ENCODE measurements at regions not wholly inside any gene's neighbourhood (a gene's known extent, or its start where the extent isn't known, plus 50 kb on each side); places are given as distances from the start of the nearest gene placed in this dataset.
A peak's percentile ranks its signal among the peaks of the same experiment; 100 is the strongest.

DNA sequence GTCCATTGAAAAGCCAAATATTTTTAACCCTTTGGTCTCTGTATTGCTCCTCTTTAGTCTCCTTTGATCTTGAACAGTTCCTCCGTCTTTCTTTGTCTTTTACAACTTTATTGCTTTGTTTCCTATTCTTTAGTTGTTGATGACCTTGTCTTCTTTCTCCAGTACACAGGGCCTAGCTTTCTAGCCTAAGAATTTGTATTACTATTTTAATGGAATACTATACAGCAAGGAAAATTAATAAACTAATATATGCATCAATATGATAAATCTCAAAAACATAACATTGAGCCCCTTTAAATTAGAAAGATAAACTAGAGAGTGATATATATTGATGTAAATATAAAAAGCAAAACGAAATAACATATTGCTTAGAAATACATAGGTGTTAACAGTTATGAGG, 88.7 kb downstream of the NR1D2 start:
- no peak for DNase-seq (ENCODE audit: low read depth)

DNA sequence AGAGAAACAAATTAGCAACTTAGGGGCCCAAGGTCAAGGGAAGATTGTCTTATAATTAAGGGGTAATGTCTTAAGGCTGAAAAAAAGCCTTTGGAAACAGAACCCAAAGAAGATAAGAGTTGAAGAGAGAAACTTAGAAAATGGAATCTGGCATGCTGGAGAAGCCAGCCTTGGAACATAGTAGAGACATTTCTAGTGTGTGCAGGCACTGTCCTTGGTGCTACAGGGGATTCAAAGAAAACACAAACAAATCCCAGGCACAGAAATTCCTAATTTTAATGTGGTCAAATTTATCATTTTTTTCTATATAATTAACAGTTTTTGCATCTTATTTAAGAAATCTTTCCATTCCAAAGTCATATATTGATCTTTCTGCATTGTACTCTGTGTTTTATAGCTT, 89.4 kb downstream of the NR1D2 start:
- no peak for DNase-seq (ENCODE audit: low read depth)

DNA sequence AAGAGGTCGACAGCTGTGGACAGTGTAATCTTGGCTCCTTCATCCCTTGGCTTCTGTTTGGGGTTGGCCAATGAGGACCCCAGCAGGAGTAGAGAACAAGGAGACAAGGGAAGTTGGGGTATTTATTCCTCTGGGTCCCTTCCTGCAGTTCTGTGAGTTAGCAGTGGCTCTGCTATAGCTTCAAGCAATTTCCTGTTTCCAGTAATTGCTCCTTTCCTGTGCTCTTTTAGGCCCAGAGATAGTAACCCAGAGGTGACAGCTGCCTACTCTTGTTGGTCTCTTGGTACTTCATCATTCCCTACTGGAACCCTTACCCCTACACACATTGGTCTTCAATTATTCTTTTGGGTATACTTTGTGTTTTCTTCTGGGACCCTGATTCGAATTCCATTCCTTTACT, 92.9 kb downstream of the NR1D2 start:
- DNase-seq (ENCODE audit: low read depth) = no peak

DNA sequence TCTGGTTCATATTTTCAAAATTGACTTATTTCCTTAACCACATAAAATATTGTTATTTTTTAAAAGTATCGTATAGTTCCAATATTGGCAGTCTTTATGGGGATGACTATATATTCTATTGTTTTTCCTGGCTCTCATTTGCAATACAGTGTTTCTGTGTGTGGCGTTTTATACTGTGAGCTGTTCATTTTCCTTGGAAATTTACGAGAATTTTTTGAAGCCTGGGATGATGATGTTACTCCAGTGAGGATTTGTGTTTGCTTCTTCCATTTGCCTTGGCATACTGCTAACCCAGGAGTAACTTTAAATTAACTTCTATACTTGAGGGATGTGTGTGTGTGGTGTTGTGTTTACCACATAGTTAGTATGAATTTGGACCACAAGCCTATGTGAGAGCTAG, 95.2 kb downstream of the NR1D2 start:
- no peak for DNase-seq (ENCODE audit: low read depth)

DNA sequence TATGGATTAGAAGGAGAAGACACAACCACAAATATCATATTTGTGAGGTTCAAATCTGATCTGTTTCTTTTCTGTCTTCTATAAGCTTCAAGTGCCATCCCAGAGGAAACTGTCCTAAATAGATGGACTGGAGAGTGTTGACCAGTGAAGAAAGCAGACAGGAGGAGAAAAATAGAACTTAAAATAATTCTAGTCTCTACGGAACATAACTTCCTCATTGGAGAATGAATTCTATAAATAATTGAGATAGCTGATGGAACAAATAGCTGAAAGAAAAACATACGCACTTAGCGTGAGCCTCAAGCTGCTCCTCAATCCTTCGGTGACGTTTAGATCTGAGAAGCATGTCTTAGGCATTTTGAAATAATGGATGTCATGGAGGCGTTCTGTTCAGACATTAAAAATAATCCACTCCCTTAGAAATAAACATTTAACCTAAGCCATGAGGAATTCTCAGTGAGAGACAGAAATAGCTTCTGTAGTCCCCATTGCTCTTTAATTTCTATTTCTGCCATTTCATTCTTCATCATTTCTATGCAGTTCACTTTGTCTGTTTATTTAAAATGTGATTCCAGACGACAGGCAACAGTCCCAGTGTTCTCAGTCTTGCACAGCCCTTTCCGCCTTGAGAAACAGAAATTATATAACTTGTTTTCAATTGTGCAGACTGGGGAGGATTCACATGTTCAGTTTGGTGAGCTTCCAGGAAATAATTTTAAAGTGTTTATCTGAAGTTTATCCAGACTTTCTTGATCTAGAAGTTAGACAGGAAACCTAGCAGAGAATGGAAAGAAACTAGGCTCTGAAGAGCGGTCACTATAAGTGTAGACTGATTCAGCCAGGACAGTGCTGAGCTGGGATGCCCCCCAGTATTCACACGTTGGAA, 97.3 kb downstream of the NR1D2 start:
- no peak for DNase-seq (ENCODE audit: low read depth)

DNA sequence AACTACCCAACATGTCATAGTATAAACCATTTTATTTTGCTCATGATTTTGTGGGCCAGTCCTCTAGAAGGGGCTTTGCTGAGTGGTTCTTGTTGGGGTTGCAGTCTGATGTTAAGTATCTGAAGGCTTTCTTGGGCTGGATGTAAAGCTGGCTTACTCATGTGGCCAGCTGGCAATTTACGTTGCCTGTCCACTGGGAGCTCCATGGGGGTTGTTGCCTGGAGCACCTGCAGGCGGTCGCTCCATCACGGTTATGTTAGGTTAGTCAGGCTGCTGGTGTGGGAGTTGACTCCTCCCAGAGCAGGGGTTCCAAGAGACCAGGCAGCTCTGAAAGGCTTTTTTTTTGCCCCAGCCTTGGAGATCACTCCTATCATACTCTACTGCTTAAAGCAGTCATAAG, 98.1 kb downstream of the NR1D2 start:
- DNase-seq (ENCODE audit: low read depth) = no peak

DNA sequence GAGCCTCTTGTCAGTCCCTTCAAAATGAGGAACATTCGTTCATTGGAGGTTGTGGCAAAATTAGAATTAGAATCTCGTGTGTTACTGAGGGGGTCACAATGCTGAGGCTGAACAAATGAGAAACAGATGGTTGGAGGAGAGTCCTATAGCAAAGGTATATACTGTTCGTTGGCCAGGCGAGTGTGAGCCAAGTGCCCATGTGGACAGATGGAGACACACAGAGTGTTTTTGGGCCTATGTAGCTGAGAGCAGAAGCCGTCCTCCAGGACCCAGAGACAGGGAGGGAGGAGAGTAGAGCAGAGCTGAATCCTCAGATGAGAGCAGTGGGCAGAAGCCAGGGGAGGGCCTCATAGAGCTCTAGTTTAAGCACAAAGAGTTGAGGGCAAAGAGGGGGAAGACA, 98.9 kb downstream of the NR1D2 start:
- no peak for DNase-seq (ENCODE audit: low read depth)

DNA sequence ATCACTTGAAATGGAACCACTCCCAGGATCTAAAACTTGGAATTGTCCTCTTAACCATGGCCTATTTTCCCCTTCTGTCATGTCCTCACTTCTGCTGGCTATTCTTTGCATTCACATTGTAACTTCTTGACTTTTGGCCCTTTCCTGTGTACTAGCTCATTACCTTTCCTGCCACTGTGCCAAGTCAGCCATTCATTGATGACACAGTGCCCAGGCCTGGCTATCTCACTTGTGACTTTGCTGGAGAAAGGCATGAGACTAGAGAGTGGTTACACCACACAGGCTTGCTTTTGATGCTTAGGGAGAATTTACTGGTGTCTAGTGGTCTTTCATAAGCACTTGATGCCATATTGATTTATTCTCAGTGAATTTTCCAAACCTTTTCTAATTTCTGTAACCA, 101.1 kb downstream of the NR1D2 start:
- DNase-seq (ENCODE audit: low read depth) = peak; percentile 45

DNA sequence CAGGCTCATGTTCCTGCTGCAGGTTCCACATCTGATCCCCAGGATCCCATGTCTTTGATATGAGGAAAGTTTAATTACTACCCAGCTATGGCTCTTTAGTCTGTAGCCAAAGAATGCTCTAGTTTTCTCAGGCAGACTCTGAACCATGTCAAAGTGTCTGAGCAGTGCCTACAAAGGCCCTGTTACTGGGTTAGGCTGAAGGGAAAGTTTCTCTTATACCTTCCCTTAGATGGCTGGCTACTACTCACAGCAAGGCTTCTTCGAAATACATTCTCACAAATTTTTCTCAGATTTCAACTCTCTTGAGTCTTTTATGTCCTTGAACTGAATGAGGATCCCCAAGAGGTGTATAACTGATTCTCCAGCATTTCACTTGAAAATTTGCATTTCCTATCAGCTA, 102.4 kb downstream of the NR1D2 start:
- no peak for DNase-seq (ENCODE audit: low read depth)

DNA sequence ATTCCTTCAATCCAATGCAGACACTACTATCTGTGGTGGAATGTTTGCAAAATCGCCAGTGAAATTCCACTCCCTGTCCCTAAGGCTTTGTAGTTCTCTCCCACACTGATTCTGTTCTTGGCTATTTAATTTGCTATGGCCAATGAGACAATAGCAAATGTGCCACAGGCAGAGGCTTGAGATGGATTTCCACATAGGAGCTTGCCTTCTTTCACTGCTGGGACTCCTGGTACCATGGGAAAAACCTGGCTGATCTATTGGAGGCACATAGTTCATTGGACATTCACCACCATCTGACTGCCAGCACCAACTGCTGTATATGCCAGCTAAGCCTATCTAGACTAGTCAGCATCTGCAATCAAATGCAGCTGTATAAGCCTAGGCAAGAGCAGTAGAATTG, 103.8 kb downstream of the NR1D2 start:
- no peak for DNase-seq (ENCODE audit: low read depth)

DNA sequence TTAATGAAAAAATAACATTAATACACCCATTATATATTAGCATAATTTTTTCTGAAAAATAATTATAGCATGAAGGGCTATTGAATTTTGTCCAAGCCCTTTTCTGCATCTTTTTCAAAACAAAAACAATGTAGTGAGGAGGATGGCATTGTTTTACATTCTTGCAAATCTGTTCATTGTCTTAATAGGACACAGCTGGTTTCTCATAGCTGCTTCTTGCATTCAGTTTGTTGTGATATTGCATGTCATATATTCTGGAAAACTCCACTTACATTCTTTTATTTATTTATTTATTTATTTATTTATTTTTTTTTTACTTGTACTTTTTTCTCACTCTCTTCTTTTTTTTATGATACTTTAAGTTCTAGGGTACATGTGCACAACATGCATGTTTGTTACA, 107.4 kb downstream of the NR1D2 start:
- DNase-seq (ENCODE audit: low read depth) = no peak

DNA sequence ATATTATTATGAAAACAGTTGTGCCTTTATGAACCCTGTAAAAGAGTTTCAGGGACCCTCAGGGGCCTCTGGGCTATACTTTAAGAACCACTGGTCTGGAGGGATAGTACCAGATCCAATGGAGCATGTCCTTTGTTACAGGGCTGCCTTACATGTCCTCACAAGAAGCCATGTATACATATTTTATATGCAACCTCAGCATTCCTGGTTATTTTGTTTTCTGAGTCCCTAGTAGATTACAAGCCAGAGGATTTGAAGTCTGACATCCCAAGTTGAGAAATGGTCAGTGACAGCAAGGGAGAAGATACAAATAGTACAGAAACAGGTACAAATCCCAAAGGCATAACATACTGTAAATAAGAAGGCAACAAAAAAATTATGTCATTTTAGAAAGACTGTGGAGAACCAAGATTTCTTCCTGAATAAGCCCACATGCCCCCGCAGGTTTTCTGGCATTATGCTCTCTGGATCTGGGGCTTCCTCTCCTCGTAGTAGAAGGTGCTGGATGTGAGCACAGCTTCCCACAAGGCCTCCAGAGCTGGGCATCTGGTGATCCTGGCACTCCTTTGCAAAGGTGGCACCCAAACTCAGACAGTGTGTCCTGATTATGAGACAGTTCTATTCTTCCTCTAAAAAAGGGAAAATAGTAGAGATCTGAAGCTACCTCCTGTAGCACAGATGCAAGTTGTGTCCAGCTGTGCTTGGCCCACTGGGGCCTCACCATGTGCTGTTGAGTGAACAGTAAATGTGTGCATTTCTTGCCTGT, 114.0 kb downstream of the NR1D2 start:
- DNase-seq (ENCODE audit: low read depth) = no peak

DNA sequence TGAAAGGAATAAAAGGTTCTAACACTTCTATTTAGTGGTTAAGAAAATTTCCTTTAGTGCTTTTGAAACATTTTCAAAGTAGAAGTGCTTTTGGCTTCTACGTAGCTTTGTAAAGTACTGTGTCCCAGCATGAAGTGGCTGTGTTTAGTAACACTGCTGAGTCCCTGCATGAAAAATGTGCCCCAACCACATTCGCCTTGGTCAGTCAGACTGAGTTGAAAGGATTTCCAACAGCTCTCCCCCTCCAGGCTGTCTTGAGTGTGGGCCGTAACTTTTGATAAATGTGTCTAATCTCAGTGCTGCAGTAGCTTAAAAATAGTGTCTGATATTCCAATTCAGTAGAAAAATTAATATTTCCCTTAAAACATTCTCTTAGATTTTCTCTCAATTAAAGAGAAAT, 115.0 kb downstream of the NR1D2 start:
- peak; percentile 41 for DNase-seq (ENCODE audit: low read depth)

DNA sequence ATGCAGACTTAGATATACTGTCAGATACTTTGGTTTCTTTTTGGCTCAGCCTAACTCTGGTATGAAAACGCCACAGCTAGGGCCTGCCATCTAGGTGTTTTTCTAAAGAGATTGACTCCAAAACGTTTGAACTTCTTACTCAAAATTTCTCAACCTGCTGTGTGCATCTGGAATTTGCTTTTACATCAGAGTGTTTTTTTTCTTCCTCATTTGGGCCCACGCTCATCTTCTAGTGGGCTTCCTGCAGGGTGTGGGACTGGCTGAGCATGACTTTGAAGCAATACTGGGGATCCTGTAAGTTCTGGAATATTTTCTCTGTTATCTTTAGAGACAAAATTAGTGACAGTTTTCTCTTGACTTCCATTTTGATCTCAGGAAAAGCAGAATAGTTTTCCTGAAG, 117.8 kb downstream of the NR1D2 start:
- DNase-seq (ENCODE audit: low read depth) = no peak
